SU-DHL-6 (cell line): ENCODE measurements at regions not wholly inside any gene's neighbourhood (a gene's known extent, or its start where the extent isn't known, plus 50 kb on each side); places are given as distances from the start of the nearest gene placed in this dataset.

Experiments
- EZH2phosphoT487 ChIP-seq: fragments of 200-600 bp; sonication (generic), shearing (Covaris generic); conservative IDR thresholded peaks from 2 replicates; pipeline ENCODE4 v1.6.1; 2018; ENCODE audit warnings: mild to moderate bottlenecking, antibody characterized with exemption, low read length, moderate library complexity, mixed read lengths
- TF ChIP-seq, protein P1 (sequence below): fragments of 200-600 bp; sonication (generic); IDR thresholded peaks from one replicate; pipeline ENCODE4 v1.5.1; 2017; ENCODE audit warnings: antibody characterized with exemption, mild to moderate bottlenecking, low read length, moderate library complexity; ENCODE audit not compliant: insufficient read depth, poor library complexity, severe bottlenecking

- TF ChIP-seq, protein P1, sequence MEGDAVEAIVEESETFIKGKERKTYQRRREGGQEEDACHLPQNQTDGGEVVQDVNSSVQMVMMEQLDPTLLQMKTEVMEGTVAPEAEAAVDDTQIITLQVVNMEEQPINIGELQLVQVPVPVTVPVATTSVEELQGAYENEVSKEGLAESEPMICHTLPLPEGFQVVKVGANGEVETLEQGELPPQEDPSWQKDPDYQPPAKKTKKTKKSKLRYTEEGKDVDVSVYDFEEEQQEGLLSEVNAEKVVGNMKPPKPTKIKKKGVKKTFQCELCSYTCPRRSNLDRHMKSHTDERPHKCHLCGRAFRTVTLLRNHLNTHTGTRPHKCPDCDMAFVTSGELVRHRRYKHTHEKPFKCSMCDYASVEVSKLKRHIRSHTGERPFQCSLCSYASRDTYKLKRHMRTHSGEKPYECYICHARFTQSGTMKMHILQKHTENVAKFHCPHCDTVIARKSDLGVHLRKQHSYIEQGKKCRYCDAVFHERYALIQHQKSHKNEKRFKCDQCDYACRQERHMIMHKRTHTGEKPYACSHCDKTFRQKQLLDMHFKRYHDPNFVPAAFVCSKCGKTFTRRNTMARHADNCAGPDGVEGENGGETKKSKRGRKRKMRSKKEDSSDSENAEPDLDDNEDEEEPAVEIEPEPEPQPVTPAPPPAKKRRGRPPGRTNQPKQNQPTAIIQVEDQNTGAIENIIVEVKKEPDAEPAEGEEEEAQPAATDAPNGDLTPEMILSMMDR, result no peak
- no peak for TF ChIP-seq EZH2phosphoT487
Observed at GRCh38 chr3:24657870-24658510, 163.3 kb upstream of the THRB start.
